GM19455 (cell line): ENCODE measurements at regions not wholly inside any gene's neighbourhood (a gene's known extent, or its start where the extent isn't known, plus 50 kb on each side); places are given as distances from the start of the nearest gene placed in this dataset.
"Not testable (repeated sequence)": the region's sequence is repeated elsewhere in the genome, so short reads cannot be mapped to it uniquely, and the experiment has no call there.

ENCODE experiments used
- ATAC-seq: cut with Tn5 transposase; IDR thresholded peaks from one replicate; pipeline ENCODE4 v1.9.1; 2021; ENCODE audit not compliant: unreplicated experiment

DNA sequence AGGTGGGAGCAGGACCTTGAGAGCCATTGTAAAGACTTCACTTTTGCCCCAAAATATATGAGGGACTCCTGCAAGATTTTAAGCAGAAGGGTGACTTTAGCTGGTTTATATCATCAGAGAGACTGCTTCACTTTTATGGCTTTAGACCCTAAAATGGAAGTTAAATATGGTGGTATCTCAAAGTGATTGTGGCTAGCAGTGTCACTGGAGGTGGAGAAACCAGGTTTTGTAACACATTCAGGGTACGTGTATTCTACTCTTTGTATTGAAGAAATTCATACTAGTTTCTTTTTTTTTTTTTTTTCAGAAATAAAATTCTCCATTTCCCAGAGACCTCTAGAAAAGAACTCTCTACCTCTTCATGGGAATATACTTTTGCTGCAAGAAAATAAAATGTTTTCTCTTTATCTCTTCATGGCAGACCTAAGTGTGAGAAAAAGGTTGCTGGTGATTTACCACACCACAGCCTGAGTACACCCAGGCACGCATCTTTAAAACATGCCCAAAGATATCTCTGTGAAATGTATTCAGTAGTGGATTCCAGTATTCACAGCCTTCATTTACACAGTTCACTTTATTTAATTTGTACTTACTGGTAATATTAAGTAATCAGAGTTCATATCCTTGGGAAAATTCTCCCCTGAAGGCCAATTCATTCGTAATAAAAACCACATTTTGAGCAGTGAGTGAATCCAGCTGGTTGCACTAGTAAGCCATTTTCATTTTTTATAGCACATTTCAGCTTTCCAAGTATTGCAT lies 74.3 kb upstream of the GUCY1A1 start:
- ATAC-seq = no peak

DNA sequence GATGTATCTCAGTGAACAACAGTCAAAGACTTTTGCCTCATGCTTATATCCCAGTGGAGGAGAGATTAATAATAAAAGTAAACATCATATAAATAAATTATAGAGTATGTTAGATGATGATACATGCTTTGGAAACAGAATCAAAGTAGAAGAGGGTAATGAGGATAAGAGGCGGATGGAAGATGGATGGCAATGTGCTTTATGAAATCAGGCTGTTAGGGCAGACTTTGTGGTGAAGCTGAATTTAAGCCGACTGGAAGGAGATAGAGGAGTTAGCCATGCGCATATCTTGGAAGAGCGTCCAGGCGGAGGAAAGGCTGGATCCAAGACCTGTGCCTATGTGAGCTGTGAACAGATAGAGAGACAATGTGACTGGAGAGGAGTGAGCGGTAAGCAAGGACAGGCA lies 74.9 kb upstream of the GUCY1A1 start:
- no peak for ATAC-seq

DNA sequence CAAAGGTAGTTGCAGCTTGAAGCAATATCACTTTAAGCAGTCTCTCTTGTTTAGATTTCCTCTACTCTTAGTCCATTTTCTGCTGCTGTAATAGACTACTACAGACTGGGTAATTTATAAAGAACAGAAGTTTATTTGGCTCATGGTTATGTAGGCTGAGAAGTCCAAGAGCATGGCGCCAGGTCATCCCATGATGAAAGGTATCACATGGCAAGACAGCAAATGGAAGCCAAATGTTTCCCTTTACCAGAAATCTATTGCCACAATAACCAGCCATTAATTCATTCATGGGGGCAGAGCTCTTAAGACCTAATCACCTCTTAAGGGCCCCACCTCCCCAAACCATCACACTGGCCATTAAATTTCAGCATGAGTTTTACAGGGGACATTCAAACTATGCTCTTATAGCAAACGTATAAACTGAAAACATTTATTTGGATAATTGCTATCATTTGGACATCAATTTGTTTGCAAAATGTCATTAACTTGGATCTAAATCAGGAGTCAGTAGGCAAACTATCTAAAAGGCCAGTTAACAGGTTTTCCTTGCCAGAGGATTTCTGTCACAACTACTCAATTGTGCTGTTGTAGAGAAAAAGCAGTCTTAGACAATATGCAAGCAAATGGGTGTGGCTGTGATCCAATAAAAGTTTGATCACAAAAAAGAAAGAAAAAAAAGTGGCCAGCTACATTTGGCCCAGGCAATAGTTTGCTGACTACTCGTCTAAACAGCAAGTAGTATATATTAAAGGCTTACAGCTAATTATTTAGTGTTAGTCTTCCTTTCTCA lies 75.7 kb upstream of the GUCY1A1 start:
- no peak for ATAC-seq

- no peak for ATAC-seq
These were observed 78.2 kb upstream of the GUCY1A1 start for GRCh38 chr4:155588437-155588836.

DNA sequence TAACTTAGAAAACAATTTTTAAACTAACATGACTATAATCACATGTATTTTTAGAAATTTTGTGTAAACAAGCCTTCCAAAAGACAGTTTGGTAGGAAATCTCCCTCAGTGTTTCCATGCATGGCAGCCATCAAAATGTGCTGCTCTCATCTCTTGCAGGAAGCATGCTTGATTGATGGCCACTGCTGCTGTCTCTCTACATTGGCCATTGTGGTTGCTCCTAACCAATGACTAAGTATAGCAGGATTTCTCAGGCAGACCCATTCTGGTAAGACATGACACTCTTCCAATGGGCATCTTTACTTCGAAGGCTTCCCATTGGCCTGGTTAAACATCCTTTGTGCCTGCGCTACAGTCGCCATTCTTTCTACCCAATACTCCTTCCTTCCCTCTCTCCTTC lies 78.9 kb upstream of the GUCY1A1 start:
- ATAC-seq = no peak

DNA sequence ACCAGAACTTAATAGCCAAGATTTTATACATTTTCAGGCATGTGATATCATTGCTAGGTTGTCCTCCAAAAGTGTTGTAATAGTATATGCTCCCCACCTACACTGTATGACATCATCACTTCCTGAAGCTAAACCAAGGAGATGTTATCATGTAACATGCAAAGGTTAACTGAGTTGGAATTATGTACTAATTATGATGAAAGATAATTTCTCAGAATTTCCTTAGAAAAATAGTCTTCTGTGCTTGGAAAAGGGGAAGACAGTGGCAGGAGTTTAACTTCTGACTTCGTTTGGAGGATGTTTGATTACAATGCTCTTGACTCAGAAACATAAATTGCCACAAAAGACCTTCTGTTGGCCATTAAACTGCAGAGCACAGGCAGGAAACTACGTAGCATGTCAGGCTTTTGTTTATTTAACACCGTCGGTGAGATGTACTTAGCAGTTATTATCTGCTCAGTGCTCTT lies 83.6 kb upstream of the GUCY1A1 start:
- no peak for ATAC-seq

DNA sequence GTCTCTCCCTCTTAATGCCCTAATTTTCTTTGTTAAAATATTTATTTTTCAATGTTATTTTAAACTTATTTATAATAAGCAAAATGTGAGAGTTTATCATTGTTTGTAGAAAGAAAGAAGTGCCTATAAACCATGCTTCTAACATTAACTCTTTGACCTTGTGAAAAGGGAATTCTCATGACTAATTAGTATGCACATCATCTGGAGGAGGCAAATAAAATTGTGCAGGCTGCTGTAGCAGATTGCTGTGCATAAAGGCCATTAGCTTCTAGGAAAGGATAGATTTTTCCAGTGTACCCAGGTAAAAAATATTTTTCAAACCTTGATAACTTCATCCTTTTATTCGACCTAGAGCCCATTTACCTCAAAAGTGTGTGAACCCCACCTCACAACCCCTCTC lies 84.6 kb upstream of the GUCY1A1 start:
- no peak for ATAC-seq

DNA sequence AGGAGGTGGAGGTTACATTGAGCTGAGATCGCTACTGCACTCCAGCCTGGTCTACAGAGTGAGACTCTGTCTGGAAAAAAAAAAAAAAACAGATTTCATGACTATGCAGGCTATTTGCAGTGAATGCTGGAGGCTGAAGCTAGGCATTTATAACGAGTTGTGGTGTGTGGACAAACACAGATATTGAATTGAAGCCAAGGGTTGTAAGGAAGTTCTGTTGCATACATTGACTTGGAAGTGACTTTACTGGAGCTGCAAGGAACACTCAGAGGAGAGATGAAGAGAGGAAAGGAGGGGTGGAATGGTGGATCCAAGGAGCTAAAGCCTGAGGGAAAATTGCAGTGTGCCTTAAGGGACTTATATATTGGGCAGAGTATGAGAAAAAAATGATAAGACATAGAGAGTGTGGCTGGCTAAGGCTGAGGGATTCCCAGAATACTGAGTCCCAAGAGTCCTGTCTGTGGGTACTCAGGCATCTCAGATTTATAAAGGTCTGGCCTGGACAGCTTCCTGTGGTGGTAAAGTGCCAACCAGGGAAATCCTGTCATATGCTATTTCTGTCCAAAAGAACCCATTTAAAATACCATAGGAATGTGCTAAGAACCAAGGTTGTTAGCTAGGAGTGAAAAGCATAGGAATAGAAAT lies 87.8 kb upstream of the GUCY1A1 start:
- no peak for ATAC-seq

- ATAC-seq = no peak
These were observed 88.4 kb upstream of the GUCY1A1 start for GRCh38 chr4:155578219-155578618.

- ATAC-seq = not testable (repeated sequence)
These were observed 92.3 kb upstream of the GUCY1A1 start for GRCh38 chr4:155574329-155574728.

DNA sequence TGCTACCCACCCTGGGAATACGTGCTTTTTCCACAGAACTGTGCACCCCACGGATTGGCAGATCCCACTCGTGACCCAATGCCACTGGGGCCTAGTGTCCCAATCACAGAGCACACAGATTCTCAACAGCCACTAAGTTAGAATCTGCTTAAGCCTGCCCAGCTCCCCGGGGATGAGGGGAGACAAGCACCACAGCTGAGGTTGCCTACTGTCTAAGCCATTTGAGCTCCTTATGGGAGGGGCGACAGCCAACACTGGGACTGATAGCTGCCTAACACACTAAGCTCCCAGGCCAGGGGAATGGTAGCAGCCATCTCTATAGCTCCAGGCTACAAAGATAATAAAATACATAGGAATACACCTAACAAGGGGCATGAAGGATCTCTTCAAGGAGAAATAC lies 93.5 kb upstream of the GUCY1A1 start:
- no peak for ATAC-seq

DNA sequence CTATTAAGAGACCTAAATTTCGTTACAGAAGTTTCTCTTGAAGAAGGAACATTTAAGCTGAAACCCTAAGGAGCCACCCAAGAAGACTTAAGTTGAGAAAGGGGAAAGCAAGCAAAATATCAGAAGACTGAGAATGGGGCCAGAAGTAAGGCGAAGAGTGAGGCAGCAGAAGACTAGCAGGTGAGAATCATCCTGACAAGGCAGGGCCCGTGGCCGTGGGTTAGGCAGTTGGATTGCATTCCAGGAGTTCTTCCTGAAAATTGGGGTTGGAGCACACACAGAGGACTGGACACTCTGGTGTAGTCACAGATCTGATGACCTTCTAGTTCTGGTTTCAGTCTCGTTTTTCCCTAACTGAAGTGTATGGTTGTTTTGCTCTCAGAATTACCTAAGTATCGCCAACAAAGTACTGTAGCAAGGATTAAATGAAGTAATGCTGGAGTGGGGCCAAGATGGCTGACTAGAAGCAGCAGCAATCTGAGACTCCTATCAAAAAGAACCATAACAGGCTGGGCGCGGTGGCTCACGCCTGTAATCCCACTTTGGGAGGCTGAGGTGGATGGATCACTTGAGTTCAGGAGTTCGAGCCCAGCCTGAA lies 94.4 kb upstream of the GUCY1A1 start:
- no peak for ATAC-seq

DNA sequence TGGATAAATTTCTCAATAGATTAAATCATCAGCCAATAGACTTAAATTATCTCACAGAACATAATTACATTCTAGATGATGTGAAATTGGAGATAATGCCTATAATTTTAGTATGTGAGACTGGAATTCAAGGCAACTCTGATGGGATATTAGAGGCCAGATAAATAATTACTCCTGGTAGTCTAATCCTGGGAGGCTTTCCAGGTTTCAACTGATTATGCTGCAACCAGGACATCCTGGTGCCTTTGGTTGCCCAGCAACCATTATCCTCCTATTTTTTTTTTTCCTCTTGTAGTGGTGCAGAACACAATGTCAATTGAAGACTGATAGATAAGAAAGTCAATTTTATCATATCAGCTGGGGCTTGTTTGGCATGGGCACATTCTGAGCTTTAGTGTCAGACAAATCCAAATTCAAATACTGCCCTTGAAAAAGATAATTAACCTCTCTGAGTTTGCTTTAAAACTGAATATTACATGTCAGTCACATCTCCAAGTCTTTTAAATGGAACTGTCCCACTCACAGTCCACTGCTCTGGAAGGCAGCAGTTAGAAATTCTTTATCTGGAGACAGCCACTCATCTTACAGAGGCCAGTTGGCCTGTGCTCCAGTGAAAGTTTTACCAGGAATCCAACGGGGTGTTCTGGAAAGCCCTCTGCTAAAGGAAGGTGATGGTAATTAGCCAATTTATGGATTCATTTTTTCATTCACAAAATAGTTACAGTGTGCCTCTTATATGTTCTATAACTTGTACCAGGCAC lies 95.3 kb upstream of the GUCY1A1 start:
- no peak for ATAC-seq

GRCh38 chr4:155570661-155571060 lies 96.0 kb upstream of the GUCY1A1 start:
- ATAC-seq = no peak

DNA sequence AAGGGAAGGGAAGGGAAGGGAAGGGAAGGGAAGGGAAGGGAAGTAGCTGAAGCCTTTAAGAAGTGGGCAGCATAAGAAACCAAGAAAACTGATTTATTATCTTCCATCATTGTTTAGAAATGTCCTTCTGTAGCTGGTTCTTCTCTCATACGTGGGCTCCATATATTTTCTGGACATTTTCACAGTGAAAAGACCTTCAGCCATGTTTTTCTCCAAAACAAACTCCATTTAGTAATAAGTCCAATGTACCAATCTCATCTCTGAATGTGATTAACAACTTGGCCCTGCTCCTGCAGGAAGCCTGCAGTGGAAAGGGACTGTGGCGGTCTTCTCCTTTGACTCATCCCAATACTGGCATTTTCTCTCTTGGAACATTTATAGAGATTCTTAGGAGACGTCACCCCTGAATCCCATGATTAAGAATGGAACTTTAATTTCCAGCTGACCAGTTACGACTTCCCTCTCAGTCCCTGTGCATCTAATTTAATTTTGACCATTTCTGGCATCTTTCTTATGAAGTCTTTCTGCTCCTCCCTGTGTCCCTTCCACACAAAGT lies 96.6 kb upstream of the GUCY1A1 start:
- ATAC-seq = no peak

GRCh38 chr4:155569471-155569870 lies 97.2 kb upstream of the GUCY1A1 start:
- no peak for ATAC-seq

- ATAC-seq = no peak
These were observed 97.9 kb upstream of the GUCY1A1 start for GRCh38 chr4:155568641-155569220.

GRCh38 chr4:155566354-155566753 lies 100.3 kb upstream of the GUCY1A1 start:
- ATAC-seq = no peak

GRCh38 chr4:155565776-155566175 lies 100.9 kb upstream of the GUCY1A1 start:
- ATAC-seq = no peak

DNA sequence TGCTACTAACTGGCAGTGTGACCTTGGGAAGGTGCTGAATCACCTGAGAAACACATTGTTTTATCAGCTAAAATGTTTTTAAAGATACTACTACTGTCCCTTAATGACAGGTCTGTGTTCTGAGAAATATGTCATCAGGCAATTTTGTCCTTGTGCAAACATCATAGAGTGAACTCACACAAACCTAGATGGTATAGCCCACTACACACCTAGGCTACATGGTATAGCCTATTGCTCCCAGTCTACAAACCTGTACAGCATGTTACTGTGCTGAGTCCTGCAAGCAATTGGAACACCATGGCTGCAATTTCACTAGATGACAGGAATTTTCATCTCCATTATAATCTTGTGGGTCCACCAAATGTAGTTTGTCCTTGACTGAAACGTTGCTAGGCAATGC lies 101.3 kb upstream of the GUCY1A1 start:
- no peak for ATAC-seq
